AG04449 (cell line): ENCODE measurements at regions not wholly inside any gene's neighbourhood (a gene's known extent, or its start where the extent isn't known, plus 50 kb on each side); places are given as distances from the start of the nearest gene placed in this dataset.
"Not testable (repeated sequence)": the region's sequence is repeated elsewhere in the genome, so short reads cannot be mapped to it uniquely, and the experiment has no call there.

Experiments
- CTCF ChIA-PET: fragments of 350-600 bp; formaldehyde crosslinking; extraction: SDS; loops from one replicate; lab custom pipeline; 2021; ENCODE audit warnings: antibody characterized with exemption; lab: Yijun Ruan, JAX
- POLR2A ChIA-PET: fragments of 400-600, 350-600 bp; formaldehyde crosslinking; extraction: SDS; loops from one replicate; lab custom pipeline; 2020; ENCODE audit warnings: antibody characterized with exemption, inconsistent platforms; lab: Yijun Ruan, JAX
- DNase-seq: peaks from one replicate; pipeline ENCODE4 v3.0.0-alpha.2; 2010; ENCODE audit warnings: low read depth, low spot score
- H3K4me3 ChIP-seq: 2 replicates; pipeline ENCODE4 v1.5.1; 2011; ENCODE audit warnings: low read depth, mild to moderate bottlenecking, control low read depth, low read length
- TF ChIP-seq, protein P1 (sequence below): IDR thresholded peaks from one replicate; pipeline ENCODE4 v1.5.1; 2011; ENCODE audit warnings: mild to moderate bottlenecking, moderate library complexity, low read length, control low read depth, inconsistent platforms; ENCODE audit not compliant: insufficient read depth; ENCODE audit errors: missing control alignments

DNA sequence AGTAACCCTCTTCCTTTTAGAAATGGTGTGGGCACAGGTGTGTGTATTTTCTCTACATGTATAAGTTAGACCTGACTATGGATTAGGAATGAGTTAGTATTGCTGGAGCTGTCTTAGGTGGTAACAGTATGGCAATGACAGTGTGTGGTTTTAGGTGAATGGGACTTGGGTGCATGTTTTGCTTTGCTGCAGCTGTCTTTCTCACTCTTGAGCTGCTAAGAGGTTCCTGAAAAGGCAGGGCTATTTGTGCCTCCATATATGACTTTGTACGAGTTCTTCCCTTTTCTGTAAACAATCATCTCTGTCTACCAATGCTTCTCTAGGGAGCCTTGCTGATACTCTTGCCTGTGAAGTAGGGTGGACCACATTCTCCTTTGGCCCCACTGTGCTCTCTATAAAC is 234.8 kb upstream of the HHIP start:
- ChIA-PET POLR2A (no interaction called here), CTCF (no interaction called here)
- H3K4me3 ChIP-seq, result no peak overlapping the region
- TF ChIP-seq, protein P1, sequence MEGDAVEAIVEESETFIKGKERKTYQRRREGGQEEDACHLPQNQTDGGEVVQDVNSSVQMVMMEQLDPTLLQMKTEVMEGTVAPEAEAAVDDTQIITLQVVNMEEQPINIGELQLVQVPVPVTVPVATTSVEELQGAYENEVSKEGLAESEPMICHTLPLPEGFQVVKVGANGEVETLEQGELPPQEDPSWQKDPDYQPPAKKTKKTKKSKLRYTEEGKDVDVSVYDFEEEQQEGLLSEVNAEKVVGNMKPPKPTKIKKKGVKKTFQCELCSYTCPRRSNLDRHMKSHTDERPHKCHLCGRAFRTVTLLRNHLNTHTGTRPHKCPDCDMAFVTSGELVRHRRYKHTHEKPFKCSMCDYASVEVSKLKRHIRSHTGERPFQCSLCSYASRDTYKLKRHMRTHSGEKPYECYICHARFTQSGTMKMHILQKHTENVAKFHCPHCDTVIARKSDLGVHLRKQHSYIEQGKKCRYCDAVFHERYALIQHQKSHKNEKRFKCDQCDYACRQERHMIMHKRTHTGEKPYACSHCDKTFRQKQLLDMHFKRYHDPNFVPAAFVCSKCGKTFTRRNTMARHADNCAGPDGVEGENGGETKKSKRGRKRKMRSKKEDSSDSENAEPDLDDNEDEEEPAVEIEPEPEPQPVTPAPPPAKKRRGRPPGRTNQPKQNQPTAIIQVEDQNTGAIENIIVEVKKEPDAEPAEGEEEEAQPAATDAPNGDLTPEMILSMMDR, result no peak
- DNase-seq, result no peak

DNA sequence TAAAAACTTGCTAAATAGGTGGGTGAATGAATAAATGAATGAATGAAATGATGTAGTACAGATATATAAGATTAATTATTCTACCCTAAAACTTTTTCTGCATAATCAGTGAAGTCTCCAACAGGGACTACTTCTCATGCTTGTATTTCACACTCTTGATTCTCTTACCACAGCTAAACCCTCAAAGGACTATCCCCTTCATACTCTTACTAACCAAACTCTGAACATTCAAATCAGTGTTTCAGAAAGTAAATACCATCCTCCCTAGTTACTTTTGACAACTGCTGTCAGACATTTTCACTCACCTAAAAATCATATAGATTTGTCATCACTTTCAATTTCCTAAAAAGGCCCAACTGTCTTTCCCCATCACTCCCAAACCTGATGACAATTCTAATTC is 234.3 kb upstream of the HHIP start:
- H3K4me3 ChIP-seq, result no peak overlapping the region
- TF ChIP-seq, protein P1, result no peak
- CTCF ChIA-PET, result no interaction called here
- POLR2A ChIA-PET, result no interaction called here
- DNase-seq, result no peak

DNA sequence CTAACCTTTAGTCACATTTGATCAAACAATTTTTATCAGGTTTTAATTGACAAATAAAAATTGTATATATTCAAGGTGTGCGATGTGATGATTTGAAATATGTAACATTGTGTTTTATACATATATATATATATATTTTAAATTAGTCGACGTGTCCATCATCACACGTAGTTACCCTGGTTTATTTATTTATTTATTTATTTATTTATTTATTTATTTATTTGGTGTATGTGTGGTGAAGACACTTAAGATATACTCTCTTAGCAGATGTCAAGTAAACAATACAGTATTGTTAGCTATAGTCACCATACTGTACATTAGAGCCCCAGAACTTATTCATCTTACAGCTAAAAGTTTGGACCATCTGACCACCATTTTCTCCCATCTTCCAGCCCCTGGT is 224.9 kb upstream of the HHIP start:
- TF ChIP-seq, protein P1, result no peak
- POLR2A ChIA-PET, result no interaction called here

DNA sequence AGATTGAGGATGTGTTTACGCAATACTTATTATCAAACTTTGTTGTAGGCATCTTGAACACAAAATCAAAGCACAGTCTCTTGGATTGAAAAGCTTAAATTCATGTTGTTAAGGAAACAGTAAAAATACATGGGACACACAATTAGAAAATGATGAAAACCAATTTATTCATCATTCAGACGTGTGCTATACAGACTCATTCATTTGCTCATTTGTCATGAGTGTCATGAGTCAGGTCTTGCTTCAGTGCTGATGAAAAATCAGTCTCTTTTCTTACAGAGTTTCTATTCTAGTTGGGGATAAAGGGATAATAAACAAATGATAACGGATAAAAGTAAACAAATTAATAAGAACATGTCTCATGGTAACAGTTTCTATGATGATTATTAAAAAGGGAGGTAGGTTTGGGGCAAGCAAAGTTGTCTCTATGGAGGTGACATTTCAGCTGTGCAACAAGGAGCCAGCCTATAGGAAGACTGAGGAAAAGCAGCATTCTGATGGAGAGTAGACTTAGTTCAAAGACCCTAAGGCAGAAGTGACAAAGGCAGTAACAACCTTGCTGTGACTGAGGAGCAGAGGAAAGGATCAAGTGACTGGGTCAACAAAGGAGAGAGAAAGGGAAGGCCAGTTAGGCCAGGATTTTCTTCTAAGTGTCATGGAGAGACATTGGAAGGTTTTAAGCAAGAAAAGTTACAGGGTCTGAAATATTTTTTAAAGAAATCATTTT is 224.0 kb upstream of the HHIP start:
- ChIA-PET CTCF (interaction anchor here (1.0 kb wide), 1 partner anchor 332 kb away, joined by 3 read pairs; no protein-coding TSS in a partner anchor), POLR2A (no interaction called here)
- TF ChIP-seq, protein P1, result no peak
- H3K4me3 ChIP-seq, result no peak overlapping the region
- no peak for DNase-seq

More for the DNA sequence above, 224.9 kb upstream of the HHIP start:
- CTCF ChIA-PET, result interaction anchor here (1.0 kb wide), 1 partner anchor 333 kb away, joined by 3 read pairs; no protein-coding TSS in a partner anchor
- H3K4me3 ChIP-seq, result no peak overlapping the region
- no peak for DNase-seq

DNA sequence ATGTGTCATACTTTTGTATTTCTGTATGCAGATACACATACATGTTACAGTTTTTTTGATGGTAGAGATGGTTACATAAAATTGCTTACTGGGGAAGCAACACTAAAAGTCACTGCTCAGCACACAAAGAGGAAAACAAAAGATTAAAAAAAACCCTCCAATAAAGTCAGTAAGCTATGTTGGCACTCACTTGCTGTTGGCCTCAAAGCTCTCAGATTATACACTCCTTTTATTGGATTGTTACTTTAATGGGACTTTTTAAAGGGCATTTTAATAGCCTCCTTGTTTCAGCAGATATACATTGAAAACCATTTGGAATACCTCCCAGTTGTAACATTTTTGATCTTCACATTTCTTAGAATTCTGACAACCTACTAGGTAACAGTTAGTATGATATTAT is 222.0 kb upstream of the HHIP start:
- TF ChIP-seq, protein P1, result no peak
- ChIA-PET POLR2A (no interaction called here), CTCF (no interaction called here)
- no peak for DNase-seq
- H3K4me3 ChIP-seq, result no peak overlapping the region

DNA sequence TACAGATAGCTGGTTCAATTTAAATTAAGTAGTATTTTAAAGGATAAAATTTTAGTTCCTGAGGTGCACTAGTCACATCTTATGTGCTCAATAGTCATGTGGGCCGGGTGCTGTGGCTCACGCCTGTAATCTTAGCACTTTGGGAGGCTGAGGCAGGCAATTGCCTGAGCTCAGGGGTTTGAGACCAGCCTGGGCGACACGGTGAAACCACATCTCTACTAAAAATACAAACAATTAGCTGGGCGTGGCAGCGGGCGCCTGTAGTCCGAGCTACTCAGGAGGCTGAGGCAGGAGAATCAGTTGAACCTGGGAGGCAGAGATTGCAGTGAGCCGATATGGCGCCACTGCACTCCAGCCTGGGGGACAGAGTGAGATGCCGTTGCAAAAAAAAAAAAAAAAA is 219.9 kb upstream of the HHIP start:
- POLR2A ChIA-PET, DNase-seq, H3K4me3 ChIP-seq: not testable (repeated sequence)
- CTCF ChIA-PET, result interaction anchor here (0.6 kb wide), 1 partner anchor 665 kb away, joined by 3 read pairs; no protein-coding TSS in a partner anchor

DNA sequence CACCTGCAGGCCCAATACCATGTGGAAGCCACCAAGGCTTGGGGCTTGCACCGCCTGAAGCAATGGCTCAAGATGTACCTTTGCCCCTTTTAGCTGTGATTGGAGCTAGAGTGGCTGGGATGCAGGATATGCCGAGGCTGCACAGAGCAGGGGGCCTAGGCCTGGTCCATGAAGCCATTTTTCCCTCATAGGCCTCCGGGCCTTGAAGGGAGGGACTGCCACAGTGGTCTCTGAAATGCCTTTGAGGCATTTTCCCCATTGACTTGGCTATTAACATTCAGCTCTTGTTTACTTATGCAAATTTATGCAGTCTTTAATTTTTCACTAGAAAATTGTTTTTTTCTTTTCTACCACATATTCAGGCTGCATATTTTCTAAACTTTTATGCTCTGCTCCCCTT is 203.2 kb upstream of the HHIP start:
- no peak overlapping the region for H3K4me3 ChIP-seq
- ChIA-PET POLR2A (no interaction called here), CTCF (no interaction called here)
- DNase-seq, result no peak
- TF ChIP-seq, protein P1, result no peak
